Mesenteric fat pad (tissue), 1 donor: ENCODE measurements at regions not wholly inside any gene's neighbourhood (a gene's known extent, or its start where the extent isn't known, plus 50 kb on each side); places are given as distances from the start of the nearest gene placed in this dataset.
A peak's percentile ranks its signal among the peaks of the same experiment; 100 is the strongest.

ENCODE experiments used
- DNase-seq: peaks from one replicate; pipeline ENCODE4 v3.0.0-alpha.2; 2020; ENCODE audit warnings: low spot score
- donor health status: DM: yes; HTN: yes; CAD: no.

DNA sequence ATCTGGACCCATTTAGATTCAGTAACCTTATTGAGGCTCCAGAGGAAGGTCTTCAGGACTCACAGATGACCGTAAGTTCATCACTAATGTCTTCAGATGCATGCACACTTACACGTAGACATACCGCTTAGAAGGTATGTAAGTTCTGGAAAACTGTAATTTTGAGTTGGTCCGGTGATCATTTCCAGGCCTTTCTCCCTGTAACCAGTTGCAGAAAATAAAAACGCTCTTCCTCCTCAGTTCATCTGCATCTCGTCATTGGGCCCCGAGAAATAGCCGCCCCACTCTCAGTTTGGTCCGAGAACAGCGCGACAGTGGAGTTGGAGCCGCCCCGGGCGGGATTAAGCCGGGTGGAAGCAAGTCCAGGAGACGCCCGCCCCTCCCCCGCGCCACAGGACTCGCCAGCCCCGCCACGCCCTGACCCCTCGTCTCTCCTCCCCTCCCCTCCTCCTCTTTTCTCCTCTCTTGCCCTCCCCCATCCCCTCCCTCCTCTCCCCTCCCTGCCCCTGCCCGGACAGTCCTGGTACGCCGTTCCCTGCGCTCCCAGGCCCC lies 83.7 kb downstream of the TNFAIP2 start:
- no peak for DNase-seq

DNA sequence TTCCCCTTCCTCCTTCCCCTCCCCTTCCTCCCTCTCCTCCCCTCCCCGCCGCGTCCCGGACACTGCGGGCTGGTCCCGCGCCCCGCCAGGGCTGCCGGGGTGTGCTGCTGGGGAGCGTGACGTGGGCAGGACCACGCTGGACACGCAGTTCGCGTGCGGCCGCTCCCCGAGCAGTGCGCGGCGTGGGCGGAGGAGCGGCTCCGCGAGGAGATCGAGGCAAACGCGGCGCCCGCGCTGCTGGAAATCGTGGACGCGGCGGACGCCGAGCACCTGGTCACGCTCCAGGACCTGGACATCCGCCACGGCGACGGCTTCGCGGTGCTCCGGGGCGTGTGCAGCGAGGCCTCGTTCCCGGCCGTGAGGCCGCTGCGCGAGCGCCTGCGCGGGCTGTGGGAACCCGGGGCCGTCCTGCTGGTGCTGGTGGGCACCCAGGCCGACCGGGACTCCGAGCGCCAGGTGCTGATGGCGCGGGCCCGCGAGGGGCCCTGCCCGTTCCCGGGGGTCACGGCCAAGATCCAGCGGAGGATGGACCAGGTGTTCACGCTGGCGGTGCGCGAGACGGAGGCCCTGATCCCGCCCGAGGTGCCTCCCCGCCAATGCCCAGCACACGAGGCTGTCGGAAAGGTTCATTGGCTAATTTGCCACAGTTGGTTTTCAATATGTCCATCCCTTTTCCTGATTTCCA lies 84.3 kb downstream of the TNFAIP2 start:
- no peak for DNase-seq

DNA sequence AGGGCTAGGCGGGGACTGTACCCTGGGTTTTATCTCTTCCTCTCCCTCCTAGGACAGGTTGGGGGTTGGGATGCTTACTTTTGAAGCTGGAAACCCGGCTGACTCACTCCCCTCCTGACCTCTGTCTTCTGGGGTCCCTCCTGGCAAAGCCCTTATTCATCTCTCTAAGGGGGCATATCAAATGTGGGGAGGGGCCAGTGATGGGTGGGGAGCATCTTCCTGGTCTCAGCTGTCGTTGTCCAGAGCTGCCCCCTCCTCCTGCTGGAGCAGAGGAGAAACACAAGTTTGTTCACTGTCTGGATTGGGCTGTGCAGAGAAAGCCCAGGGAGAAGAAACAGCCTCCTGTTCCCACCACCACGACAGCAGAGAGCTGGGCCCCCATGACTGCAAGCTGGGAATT lies 85.8 kb downstream of the TNFAIP2 start:
- DNase-seq: no peak

GRCh38 chr14:103209506-103209905 lies 86.2 kb downstream of the TNFAIP2 start:
- no peak for DNase-seq

GRCh38 chr14:103213331-103213730 lies 90.1 kb downstream of the TNFAIP2 start:
- DNase-seq: no peak

- DNase-seq: no peak
These were observed 91.2 kb downstream of the TNFAIP2 start for GRCh38 chr14:103214461-103214958.

- no peak for DNase-seq
These were observed 93.1 kb downstream of the TNFAIP2 start for GRCh38 chr14:103216399-103216798.

DNA sequence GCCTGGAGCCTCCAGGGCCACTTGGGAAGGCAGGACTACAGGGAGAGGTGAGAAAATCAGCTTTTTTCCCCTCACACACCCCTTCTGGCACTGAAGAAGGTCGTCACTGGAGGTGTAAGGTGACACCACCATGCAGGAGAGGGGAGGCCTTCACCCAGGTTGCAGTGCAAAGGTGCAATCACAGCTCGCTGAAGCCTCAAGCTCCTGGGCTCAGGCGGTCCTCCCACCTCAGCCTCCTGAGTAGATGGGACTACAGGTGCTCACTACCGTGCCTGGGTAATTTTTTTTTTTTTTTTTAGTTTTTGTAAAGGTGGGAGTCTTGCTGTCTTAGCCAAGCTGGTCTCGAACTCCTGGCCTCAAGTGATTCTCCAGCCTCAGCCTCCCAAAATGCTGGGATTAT lies 93.6 kb downstream of the TNFAIP2 start:
- no peak for DNase-seq

DNA sequence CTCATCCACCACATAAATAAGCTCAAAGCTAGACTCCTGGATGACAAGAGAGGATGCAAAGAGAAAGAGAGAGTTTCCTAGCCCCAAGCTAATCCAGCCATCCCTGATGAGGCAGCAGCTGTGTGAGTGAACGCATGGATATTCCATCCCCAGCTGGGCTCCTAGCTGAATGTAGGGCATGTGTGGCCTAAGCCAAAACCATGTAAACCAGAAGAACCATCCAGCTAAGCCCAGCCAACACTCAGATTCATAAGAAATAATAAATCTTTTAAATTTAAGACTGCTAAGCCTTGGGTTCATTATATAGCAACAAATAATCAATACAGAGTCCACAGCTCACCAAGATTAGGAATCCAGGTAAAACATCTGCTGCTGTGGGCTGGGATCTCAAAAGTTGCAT lies 94.3 kb downstream of the TNFAIP2 start:
- no peak for DNase-seq

DNA sequence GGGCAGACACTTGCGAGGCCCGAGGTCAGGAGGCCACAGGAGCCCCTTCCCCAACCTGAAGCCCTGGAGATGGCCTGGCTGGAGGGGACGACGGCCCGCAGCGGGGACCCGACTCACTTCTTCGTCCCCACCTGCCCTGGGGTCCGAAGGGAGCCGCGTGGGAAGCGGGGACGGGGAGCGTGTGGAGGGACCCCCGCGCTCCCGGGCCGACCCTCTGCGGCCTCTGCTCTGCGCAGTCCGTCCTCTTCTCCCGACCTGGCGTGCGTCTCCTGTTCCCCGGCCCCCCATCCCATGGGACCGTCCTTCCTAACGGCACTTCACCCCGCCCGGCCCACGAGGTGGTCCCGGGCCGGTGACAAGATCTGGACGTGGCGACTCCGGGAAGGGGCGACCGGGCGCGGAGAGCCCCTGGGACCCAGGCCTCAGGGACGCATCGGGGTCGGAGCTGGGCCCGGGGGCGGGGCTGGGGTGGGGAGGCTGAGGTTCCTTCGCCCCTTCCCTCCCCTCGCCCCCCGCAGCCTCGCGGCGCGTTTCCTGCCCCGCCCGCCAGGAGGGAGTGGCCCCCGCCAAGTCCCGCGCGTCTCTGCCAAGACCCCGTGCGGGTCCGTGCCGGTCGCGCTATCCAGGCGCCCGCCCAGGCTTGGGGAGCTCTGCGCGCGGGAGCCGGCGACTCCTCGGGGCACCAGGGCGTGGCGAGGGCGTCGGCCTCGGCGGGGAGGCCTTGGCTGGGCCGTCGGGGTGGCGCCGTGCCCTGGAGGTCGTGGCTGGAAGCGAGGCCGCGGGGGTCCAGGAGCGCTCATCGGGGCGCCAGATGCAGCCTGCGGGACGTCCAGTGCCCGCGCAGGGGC lies 97.1 kb downstream of the TNFAIP2 start:
- no peak for DNase-seq

DNA sequence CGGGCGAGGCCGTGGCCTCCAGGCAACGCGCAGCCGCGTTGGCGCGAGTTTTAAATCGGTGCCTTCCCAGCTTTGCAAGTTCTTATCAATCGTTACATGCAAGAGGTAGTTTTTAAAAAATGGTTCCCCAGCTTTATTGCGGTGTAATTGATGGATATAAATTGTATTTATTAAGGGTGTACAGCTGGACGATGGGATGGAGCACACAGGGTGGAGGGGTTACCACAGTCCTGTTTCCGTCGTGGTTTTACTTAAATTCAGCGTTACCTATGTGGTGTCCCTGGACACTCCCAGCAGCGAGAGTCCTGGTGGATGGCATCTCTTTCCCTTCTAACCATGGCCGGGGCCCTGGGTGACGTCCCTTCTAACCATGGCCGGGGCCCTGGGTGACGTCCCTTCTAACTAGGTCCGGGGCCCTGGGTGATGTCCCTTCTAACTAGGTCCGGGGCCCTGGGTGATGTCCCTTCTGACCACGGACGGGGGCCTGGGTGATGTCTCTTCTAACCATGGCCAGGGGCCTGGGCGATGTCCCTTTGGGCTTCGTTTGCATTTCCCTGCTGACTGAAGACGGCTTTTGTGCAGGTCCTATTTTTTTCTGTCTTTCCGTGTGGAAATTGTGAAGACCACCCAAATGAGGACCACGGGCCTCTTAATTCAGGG lies 97.9 kb downstream of the TNFAIP2 start:
- DNase-seq: no peak

DNA sequence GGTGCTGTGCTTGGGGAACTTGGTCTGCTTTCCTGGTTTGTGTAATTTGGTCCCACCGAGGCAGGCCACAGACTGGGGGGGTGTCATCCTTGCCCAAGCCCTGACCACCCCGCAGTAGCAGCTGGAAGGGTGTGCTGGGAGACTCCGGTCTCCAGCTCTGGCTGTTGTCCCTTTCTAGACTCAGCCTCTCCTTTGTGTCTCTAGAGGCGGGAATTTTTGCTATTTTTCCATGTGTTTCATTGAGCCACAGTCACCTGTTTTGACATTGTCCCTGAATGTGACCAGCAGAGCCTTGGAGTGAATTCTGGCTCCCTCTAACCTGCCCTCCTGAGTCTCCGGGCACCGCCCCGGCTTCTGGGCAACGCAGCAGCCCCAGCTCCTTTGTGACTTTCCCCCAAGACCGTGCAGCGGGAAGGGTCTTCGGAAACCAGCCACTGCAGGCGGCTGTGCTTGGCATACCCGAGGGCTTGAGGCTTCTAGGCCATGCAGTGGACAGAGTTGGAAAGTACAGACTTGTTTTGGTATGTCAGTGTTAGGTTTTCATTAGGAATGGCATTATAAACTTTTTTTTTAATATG lies 98.6 kb downstream of the TNFAIP2 start:
- DNase-seq: no peak

DNA sequence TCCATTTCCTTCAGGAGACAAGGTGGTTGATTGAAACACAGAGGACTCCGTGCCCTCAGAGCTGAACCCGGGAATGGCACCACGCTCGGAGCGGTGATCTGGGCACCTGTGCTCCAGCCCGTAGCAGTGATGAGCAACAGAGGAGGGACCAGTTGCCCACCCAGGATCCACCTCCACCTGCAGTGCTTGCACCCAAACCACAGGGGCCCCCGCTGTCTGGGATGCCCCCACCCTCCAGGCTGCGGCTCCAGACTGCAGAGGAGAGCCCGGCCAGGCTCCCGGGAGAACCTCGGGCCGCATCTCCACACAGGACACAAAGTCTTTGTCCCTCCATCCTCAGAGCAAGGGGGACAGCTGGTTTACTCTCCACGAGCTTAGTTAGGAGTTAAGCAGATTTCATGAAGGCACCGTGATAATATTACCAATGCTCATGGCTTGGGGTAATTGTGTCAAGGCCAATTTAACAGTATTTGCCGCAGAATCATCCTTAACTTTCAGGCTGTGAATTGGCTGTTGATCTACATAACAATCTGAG lies 100.6 kb downstream of the TNFAIP2 start:
- DNase-seq: no peak

- DNase-seq: no peak
These were observed 101.8 kb downstream of the TNFAIP2 start for GRCh38 chr14:103225062-103225461.

DNA sequence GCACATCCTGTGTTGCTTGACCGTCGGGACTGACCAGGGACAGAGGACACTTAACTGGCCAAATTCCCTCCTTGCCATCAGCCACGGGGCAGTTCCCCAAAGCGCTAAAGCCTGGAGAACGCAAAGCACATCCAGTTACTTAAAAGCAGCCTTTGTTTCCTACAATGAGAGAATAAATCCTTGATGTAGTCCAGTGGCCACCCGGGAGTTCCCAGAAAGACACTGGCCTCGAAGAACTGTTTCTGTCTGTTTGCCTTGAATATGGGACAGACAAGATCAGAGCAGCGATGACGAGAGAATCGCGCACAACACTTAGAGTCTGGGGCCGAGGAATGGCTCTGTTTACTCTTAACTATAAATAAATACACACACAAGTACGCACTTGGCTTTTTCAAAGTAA lies 102.2 kb downstream of the TNFAIP2 start:
- no peak for DNase-seq

GRCh38 chr14:103227094-103227768 lies 104.0 kb downstream of the TNFAIP2 start:
- no peak for DNase-seq

DNA sequence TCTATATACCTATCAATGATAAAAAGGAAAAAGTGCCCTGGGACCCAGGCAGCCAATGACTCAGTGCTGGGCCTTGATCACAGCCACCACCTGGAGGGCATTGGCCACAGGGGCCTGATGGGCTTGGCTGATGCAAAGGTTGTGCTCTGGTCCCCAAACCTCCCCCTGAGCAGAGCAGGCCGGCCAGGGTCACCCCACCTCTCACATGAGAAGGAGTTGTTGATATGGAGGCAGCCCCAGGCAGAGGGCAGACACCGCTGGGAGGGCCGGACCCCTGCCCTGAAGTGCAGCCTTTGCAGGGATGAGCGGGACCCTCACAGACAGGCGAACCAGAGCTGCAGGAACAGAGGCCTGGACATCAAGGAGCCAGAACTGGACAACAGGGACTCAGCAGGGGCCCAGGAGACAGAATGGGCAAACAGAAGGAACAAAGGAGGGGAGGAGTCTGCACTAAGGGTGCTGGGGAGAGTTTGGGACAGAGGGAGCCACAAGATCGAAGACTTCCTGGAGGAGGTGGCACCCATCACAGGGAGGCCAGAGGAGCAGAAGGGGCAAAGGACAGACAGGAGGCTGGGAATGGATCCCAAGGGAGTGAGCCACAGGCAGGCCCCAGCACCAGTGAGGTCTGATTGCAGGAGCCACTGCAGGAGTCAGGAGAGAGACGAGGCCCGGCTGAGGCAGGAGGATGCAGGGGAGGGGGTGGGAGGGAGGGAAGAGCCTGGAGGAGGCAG lies 105.0 kb downstream of the TNFAIP2 start:
- DNase-seq: peak; percentile 80

DNA sequence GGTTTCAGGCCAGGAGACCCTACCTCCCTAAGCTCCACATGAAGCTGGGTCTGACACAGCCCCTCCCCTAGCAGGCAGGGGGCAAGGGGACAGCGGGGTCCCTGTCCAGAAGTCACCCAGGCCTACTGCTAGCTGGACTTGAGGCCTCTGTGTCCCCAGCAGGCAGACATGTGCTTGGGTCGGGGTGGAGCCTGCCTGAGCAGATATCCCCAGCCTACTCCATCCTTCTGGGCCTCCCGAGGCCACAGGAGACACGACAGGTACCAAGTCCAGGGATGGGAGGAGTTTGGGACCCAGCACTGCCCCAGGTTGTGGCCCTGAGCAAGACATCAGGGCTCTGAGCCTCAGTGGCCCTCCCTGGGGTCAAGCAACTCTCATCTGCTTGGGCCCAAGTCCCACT lies 105.2 kb upstream of the EIF5 start:
- DNase-seq: peak; percentile 79

GRCh38 chr14:103230021-103230420 lies 104.0 kb upstream of the EIF5 start:
- peak; percentile 79 for DNase-seq
